GM23248 (cell line): ENCODE measurements at regions not wholly inside any gene's neighbourhood (a gene's known extent, or its start where the extent isn't known, plus 50 kb on each side); places are given as distances from the start of the nearest gene placed in this dataset.

Experiments
- DNase-seq: peaks from one replicate; pipeline ENCODE4 v3.0.0-alpha.2; 2015
- H2AFZ ChIP-seq: fragments of 200-600 bp; sonication (generic); 2 replicates; pipeline ENCODE4 v1.6.1; 2016; ENCODE audit warnings: antibody characterized with exemption
- H3F3A ChIP-seq: fragments of 200-600 bp; sonication (generic); 2 replicates; pipeline ENCODE4 v1.6.1; 2016; ENCODE audit warnings: mild to moderate bottlenecking, antibody characterized with exemption, mixed run types; ENCODE audit not compliant: insufficient read depth
- H3K27ac ChIP-seq: fragments of 200-600 bp; sonication (generic); 2 replicates; pipeline ENCODE4 v1.5.1; 2016; ENCODE audit warnings: mild to moderate bottlenecking
- H3K27me3 ChIP-seq: fragments of 200-600 bp; sonication (generic); replicated peaks from 2 replicates; pipeline ENCODE4 v1.6.1; 2016; ENCODE audit warnings: mild to moderate bottlenecking; ENCODE audit not compliant: insufficient read depth
- H3K36me3 ChIP-seq: fragments of 200-600 bp; sonication (generic); 2 replicates; pipeline ENCODE4 v1.6.1; 2016; ENCODE audit warnings: low read depth, mild to moderate bottlenecking
- H3K4me1 ChIP-seq: fragments of 200-600 bp; sonication (generic); 2 replicates; pipeline ENCODE4 v1.6.1; 2016; ENCODE audit warnings: mild to moderate bottlenecking; ENCODE audit not compliant: insufficient read depth
- H3K4me2 ChIP-seq: fragments of 200-600 bp; sonication (generic); one replicate; pipeline ENCODE4 v1.6.1; 2016; ENCODE audit warnings: mild to moderate bottlenecking; ENCODE audit not compliant: unreplicated experiment
- H3K4me3 ChIP-seq: fragments of 200-600 bp; sonication (generic); 2 replicates; pipeline ENCODE4 v1.5.1; 2016; ENCODE audit warnings: mild to moderate bottlenecking
- H3K79me2 ChIP-seq: fragments of 200-600 bp; sonication (generic); 2 replicates; pipeline ENCODE4 v1.6.1; 2016; ENCODE audit warnings: mild to moderate bottlenecking; ENCODE audit not compliant: insufficient read depth
- H3K9ac ChIP-seq: fragments of 200-600 bp; sonication (generic); 2 replicates; pipeline ENCODE4 v1.6.1; 2016; ENCODE audit warnings: mild to moderate bottlenecking
- H3K9me2 ChIP-seq: fragments of 200-600 bp; sonication (generic); 2 replicates; pipeline ENCODE4 v1.6.1; 2016; ENCODE audit warnings: mixed run types, mild to moderate bottlenecking, moderate library complexity; ENCODE audit not compliant: insufficient read depth
- H3K9me3 ChIP-seq: fragments of 200-600 bp; sonication (generic); one replicate; pipeline ENCODE4 v1.6.1; 2017; ENCODE audit warnings: low read depth
- H4K20me1 ChIP-seq: fragments of 200-600 bp; sonication (generic); 2 replicates; pipeline ENCODE4 v1.6.0; 2016; ENCODE audit not compliant: insufficient read depth
- EZH2 ChIP-seq: fragments of 200-600 bp; sonication (generic); IDR thresholded peaks from 2 replicates; pipeline ENCODE4 v1.6.1; 2018; ENCODE audit warnings: antibody characterized with exemption, mild to moderate bottlenecking; ENCODE audit not compliant: insufficient read depth, poor library complexity, severe bottlenecking
- EZH2phosphoT487 ChIP-seq: fragments of 200-600 bp; sonication (generic); IDR thresholded peaks from 2 replicates; pipeline ENCODE4 v1.6.1; 2018; ENCODE audit warnings: antibody characterized with exemption, moderate library complexity, mild to moderate bottlenecking, low read depth; ENCODE audit not compliant: insufficient read depth
- WGBS, 2 experiments: methylation state at CpG; one replicate each; pipeline ENCODE4 v1.1.6; 2015 to 2017; ENCODE audit warnings: low lambda C conversion rate in 2 of 2, low coverage in 1 of 2; ENCODE audit errors: missing lambda C conversion rate in 2 of 2; 5-methylcytosine and 5-hydroxymethylcytosine counted together
- in situ Hi-C: fragments of 300-500 bp; cut with MboI; formaldehyde crosslinking; loops from 2 replicates; pipeline ENCODE4 v1.15.0; 2020

- Histone ChIP-seq H4K20me1 (no peaks in the 10 kb centered on the region), H3K27ac (no peak overlapping the region), H3K4me3 (no peak overlapping the region), H3K27me3 (no peaks in the 10 kb centered on the region), H3K9me3 (no peaks in the 10 kb centered on the region), H3K36me3 (no peaks in the 10 kb centered on the region), H3K4me1 (no peaks in the 10 kb centered on the region), H3K79me2 (no peaks in the 10 kb centered on the region), H3K9me2 (no peaks in the 10 kb centered on the region), H3K4me2 (no peak overlapping the region), H3K9ac (no peak overlapping the region), H3F3A (no peaks in the 10 kb centered on the region), H2AFZ (no peak overlapping the region)
- in situ Hi-C loops = loop anchor here (10.0 kb wide), 1 partner anchor 494 kb away; no protein-coding TSS in a partner anchor
- TF ChIP-seq EZH2phosphoT487 = no peak
- no peak for TF ChIP-seq EZH2
- 36 to 47% methylated on average over 3 to 4 of the region's 4 CpGs for WGBS, 2 experiments
- DNase-seq = no peak
These were observed 50.4 kb upstream of the SOD1 start for GRCh38 chr21:31609081-31609480.

- no peak overlapping the region for H3K27ac ChIP-seq
- no peaks in the 10 kb centered on the region for H3F3A ChIP-seq
- H4K20me1 ChIP-seq = no peaks in the 10 kb centered on the region
- no peak for DNase-seq
- no peak overlapping the region for H3K4me3 ChIP-seq
- no peaks in the 10 kb centered on the region for H3K36me3 ChIP-seq
- in situ Hi-C loops = loop anchor here (10.0 kb wide), 1 partner anchor 493 kb away; no protein-coding TSS in a partner anchor
- TF ChIP-seq EZH2phosphoT487 = no peak
- TF ChIP-seq EZH2 = no peak
- H3K4me1 ChIP-seq = no peaks in the 10 kb centered on the region
- no peaks in the 10 kb centered on the region for H3K79me2 ChIP-seq
- H3K27me3 ChIP-seq = no peaks in the 10 kb centered on the region
- H3K9me3 ChIP-seq = no peaks in the 10 kb centered on the region
- H3K4me2 ChIP-seq = no peak overlapping the region
- no peak overlapping the region for H3K9ac ChIP-seq
- no peaks in the 10 kb centered on the region for H3K9me2 ChIP-seq
- no peak overlapping the region for H2AFZ ChIP-seq
- WGBS, 2 experiments = 90 to 91% methylated on average over 4 of the region's 4 CpGs
These were observed 51.7 kb upstream of the SOD1 start for GRCh38 chr21:31607791-31608190.

- Histone ChIP-seq H3K9me3 (no peaks in the 10 kb centered on the region), H3K4me1 (no peaks in the 10 kb centered on the region), H3K4me3 (no peak overlapping the region), H3K9me2 (no peaks in the 10 kb centered on the region), H3K9ac (no peak overlapping the region), H3K27me3 (no peaks in the 10 kb centered on the region), H4K20me1 (no peaks in the 10 kb centered on the region), H3K36me3 (no peaks in the 10 kb centered on the region), H3F3A (no peaks in the 10 kb centered on the region), H3K4me2 (no peak overlapping the region), H3K27ac (no peak overlapping the region), H2AFZ (no peak overlapping the region), H3K79me2 (no peaks in the 10 kb centered on the region)
- in situ Hi-C loops = loop anchor here (10.0 kb wide), 1 partner anchor 491 kb away; no protein-coding TSS in a partner anchor
- DNase-seq = no peak
- TF ChIP-seq EZH2phosphoT487 (no peak), EZH2 (no peak)
- 73 to 75% methylated on average over 11 of the region's 11 CpGs for whole genome bisulfite sequencing, 2 experiments
These were observed 53.2 kb upstream of the SOD1 start for GRCh38 chr21:31606081-31606874.

- Histone ChIP-seq H2AFZ (no peak overlapping the region), H3K27ac (no peak overlapping the region), H3K4me2 (no peak overlapping the region), H3F3A (no peaks in the 10 kb centered on the region), H3K9me2 (no peaks in the 10 kb centered on the region), H3K9ac (no peak overlapping the region), H3K4me3 (no peak overlapping the region), H3K36me3 (no peaks in the 10 kb centered on the region), H4K20me1 (no peaks in the 10 kb centered on the region), H3K9me3 (no peaks in the 10 kb centered on the region), H3K4me1 (no peaks in the 10 kb centered on the region), H3K79me2 (no peaks in the 10 kb centered on the region), H3K27me3 (no peaks in the 10 kb centered on the region)
- in situ Hi-C loops = loop anchor here (10.0 kb wide), 1 partner anchor 490 kb away; no protein-coding TSS in a partner anchor
- 25 to 26% methylated on average over 11 of the region's 11 CpGs for WGBS, 2 experiments
- DNase-seq = peak; percentile 79
- TF ChIP-seq EZH2phosphoT487 = no peak
- no peak for TF ChIP-seq EZH2
These were observed 54.8 kb upstream of the SOD1 start for GRCh38 chr21:31604591-31605190.
